ENCODE measurements at regions not wholly inside any gene's neighbourhood (a gene's known extent, or its start where the extent isn't known, plus 50 kb on each side); places are given as distances from the start of the nearest gene placed in this dataset.

- TF ChIP-seq CTCF (IDR thresholded peaks at IDR 0.05; ENCODE audit: control extremely low read depth in 1 of 3, insufficient read depth in 1 of 3, low read depth in 1 of 3, low read length in 3 of 3): no peak
- TF ChIP-seq KDM1A (IDR thresholded peaks at IDR 0.05; ENCODE audit: borderline replicate concordance, low read length): no peak
- no peak for TF ChIP-seq JUND (IDR thresholded peaks at IDR 0.05; ENCODE audit: low read length)
- TF ChIP-seq TAF1 (IDR thresholded peaks at IDR 0.05; ENCODE audit: low read depth, low read length): no peak
- TF ChIP-seq HDAC2 (IDR thresholded peaks at IDR 0.05; ENCODE audit: borderline replicate concordance in 1 of 2, low read depth in 2 of 2, low read length in 2 of 2): no peak
- TF ChIP-seq POLR2A (IDR thresholded peaks at IDR 0.05; ENCODE audit: control extremely low read depth in 1 of 2, low read depth in 2 of 2, low read length in 2 of 2): no peak
- no peak for TF ChIP-seq GABPA (IDR thresholded peaks at IDR 0.05; ENCODE audit: borderline replicate concordance, insufficient read depth, low read length)
- no peak for TF ChIP-seq SP1 (IDR thresholded peaks at IDR 0.05; ENCODE audit: low read depth, low read length)
- TF ChIP-seq EZH2 (IDR thresholded peaks at IDR 0.05; ENCODE audit: low read depth, low read length, severe bottlenecking): no peak
- TF ChIP-seq POLR2AphosphoS5 (IDR thresholded peaks at IDR 0.05; ENCODE audit: low read depth, low read length): no peak
- no peak for TF ChIP-seq CHD1 (IDR thresholded peaks at IDR 0.05; ENCODE audit: low read depth, low read length)
- no peak for TF ChIP-seq CEBPB (IDR thresholded peaks at IDR 0.05; ENCODE audit: low read depth, low read length)
These were observed 883.5 kb downstream of the SORCS1 start for GRCh38 chr10:106280896-106281460.
